ENCODE measurements at regions not wholly inside any gene's neighbourhood (a gene's known extent, or its start where the extent isn't known, plus 50 kb on each side); places are given as distances from the start of the nearest gene placed in this dataset.

- peaks cover 2% of the 10 kb centered on the region for H3K4me1 Mint-ChIP-seq (ENCODE audit: low read depth)
- no peak for ATAC-seq (replicated peaks in 1 of 2)
- H3K4me3 Mint-ChIP-seq, result no peak overlapping the region
- DNase-seq, result no peak
- no peak overlapping the region for H3K27ac Mint-ChIP-seq
- no peaks in the 10 kb centered on the region for H3K9me3 Mint-ChIP-seq
- H3K36me3 Mint-ChIP-seq (ENCODE audit: insufficient read depth in 2 of 2), result no peaks in the 10 kb centered on the region
- H3K27me3 Mint-ChIP-seq (ENCODE audit: low read depth), result peaks cover 6% of the 10 kb centered on the region
Measured at GRCh38 chr17:37839196-37839978, 84.8 kb upstream of the TBC1D3K start.

GRCh38 chr17:37838276-37838675, 85.9 kb upstream of the TBC1D3K start:
- Mint-ChIP-seq H3K4me1 (ENCODE audit: low read depth) (peaks cover 12% of the 10 kb centered on the region), H3K27me3 (ENCODE audit: low read depth) (peaks cover 6% of the 10 kb centered on the region), H3K27ac (no peak overlapping the region), H3K36me3 (ENCODE audit: insufficient read depth in 2 of 2) (no peaks in the 10 kb centered on the region), H3K4me3 (no peak overlapping the region), H3K9me3 (no peaks in the 10 kb centered on the region)
- no peak for DNase-seq
- no peak for ATAC-seq (replicated peaks in 1 of 2)

- ATAC-seq (replicated peaks in 1 of 2) (no peak), DNase-seq (no peak)
- Mint-ChIP-seq H3K9me3 (no peaks in the 10 kb centered on the region), H3K4me3 (no peak overlapping the region), H3K36me3 (ENCODE audit: insufficient read depth in 2 of 2) (no peaks in the 10 kb centered on the region), H3K4me1 (ENCODE audit: low read depth) (peaks cover 20% of the 10 kb centered on the region), H3K27ac (no peak overlapping the region), H3K27me3 (ENCODE audit: low read depth) (peaks cover 12% of the 10 kb centered on the region)
Measured at GRCh38 chr17:37836593-37836992, 87.6 kb upstream of the TBC1D3K start.

DNA sequence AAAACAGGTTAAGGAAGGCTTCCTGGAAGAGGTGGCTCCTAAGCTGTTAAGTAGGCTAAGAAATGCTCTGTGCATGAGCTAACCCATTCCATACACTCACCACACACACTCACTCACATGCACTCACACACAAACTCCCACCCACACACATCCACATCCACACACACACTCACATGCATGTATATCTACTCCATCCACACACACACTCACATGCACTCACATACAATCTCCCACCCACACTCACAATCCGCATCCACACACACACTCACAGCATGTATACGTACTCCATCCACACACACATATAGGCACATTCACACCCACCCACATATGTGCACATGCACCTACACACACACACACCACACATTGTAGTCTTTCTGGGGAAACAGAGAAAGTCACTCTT, 89.3 kb upstream of the HNF1B start:
- DNase-seq (no peak), ATAC-seq (replicated peaks in 1 of 2) (no peak)
- Mint-ChIP-seq H3K4me1 (ENCODE audit: low read depth) (peaks cover 20% of the 10 kb centered on the region), H3K27me3 (ENCODE audit: low read depth) (peaks cover 17% of the 10 kb centered on the region), H3K9me3 (no peaks in the 10 kb centered on the region), H3K36me3 (ENCODE audit: insufficient read depth in 2 of 2) (no peaks in the 10 kb centered on the region), H3K27ac (no peak overlapping the region), H3K4me3 (no peak overlapping the region)

GRCh38 chr17:37833237-37833859, 88.5 kb upstream of the HNF1B start:
- peak; percentile 30 to 38 for DNase-seq
- peak; percentile 66 to 74 for ATAC-seq (replicated peaks in 1 of 2)
- Mint-ChIP-seq H3K9me3 (no peaks in the 10 kb centered on the region), H3K36me3 (ENCODE audit: insufficient read depth in 2 of 2) (no peaks in the 10 kb centered on the region), H3K27ac (no peak overlapping the region), H3K4me1 (ENCODE audit: low read depth) (peaks cover 27% of the 10 kb centered on the region), H3K4me3 (peak overlapping the region in 1 of 2 donors; percentile 38), H3K27me3 (ENCODE audit: low read depth) (peaks cover 18% of the 10 kb centered on the region)

DNA sequence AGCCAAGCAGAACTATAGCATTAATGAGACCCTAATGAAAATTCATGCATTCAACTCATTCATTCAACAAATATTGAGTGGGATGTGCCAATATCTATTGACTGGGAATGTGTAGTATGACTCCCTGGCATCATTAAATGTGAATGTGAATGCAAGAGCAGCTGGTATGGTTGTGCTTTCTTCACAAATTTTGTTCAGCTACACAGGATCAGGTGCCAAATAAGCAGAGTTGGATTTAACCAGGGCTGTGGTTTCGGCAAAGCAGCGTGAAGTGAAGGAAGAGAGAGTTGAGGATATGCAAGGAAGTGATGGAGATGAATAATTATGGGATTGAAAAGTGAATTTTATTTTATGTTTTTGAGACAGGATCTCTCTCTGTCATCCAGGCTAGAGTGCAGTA, 87.1 kb upstream of the HNF1B start:
- no peak overlapping the region for H3K4me3 Mint-ChIP-seq
- no peaks in the 10 kb centered on the region for H3K36me3 Mint-ChIP-seq (ENCODE audit: insufficient read depth in 2 of 2)
- H3K4me1 Mint-ChIP-seq (ENCODE audit: low read depth), result peaks cover 33% of the 10 kb centered on the region
- ATAC-seq (replicated peaks in 1 of 2) (no peak), DNase-seq (no peak)
- H3K27me3 Mint-ChIP-seq (ENCODE audit: low read depth), result peaks cover 18% of the 10 kb centered on the region
- H3K9me3 Mint-ChIP-seq, result no peaks in the 10 kb centered on the region
- no peak overlapping the region for H3K27ac Mint-ChIP-seq

GRCh38 chr17:37831492-37831891, 86.6 kb upstream of the HNF1B start:
- H3K27me3 Mint-ChIP-seq (ENCODE audit: low read depth), result peaks cover 18% of the 10 kb centered on the region
- no peaks in the 10 kb centered on the region for H3K9me3 Mint-ChIP-seq
- no peak overlapping the region for H3K4me3 Mint-ChIP-seq
- H3K4me1 Mint-ChIP-seq (ENCODE audit: low read depth), result peaks cover 33% of the 10 kb centered on the region
- ATAC-seq (replicated peaks in 1 of 2), result no peak
- no peak overlapping the region for H3K27ac Mint-ChIP-seq
- no peaks in the 10 kb centered on the region for H3K36me3 Mint-ChIP-seq (ENCODE audit: insufficient read depth in 2 of 2)
- no peak for DNase-seq

GRCh38 chr17:37830151-37830993, 85.5 kb upstream of the HNF1B start:
- Mint-ChIP-seq H3K4me3 (no peak overlapping the region), H3K27ac (no peak overlapping the region), H3K27me3 (ENCODE audit: low read depth) (peaks cover 18% of the 10 kb centered on the region), H3K36me3 (ENCODE audit: insufficient read depth in 2 of 2) (no peaks in the 10 kb centered on the region), H3K4me1 (ENCODE audit: low read depth) (peaks cover 33% of the 10 kb centered on the region), H3K9me3 (no peaks in the 10 kb centered on the region)
- ATAC-seq (replicated peaks in 1 of 2) (no peak), DNase-seq (no peak)

DNA sequence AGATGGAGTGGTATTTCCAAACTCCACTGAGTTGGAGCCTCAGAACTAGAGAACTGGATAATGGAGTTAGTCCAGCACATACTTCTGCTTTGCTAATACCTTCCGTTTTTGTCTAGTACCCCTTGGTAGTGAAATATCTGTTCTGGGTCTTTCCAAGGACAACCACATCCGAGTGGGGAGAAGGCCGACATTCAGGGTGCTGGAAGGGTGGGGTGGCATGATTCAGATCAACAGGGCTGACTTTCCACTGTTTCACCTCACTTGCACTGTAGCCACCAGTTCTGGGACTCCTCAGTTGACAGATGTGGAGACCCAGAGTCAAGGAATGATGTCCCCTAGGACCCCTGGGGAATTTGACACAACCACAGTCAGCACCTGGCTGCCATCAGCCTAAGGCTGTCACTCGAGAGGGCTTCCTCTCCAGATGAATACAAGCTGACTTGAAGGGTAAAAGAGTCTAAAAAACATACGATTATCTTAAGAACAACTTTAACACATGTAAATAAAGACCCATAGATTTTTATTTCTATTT, 84.8 kb upstream of the HNF1B start:
- Mint-ChIP-seq H3K36me3 (ENCODE audit: insufficient read depth in 2 of 2) (no peaks in the 10 kb centered on the region), H3K9me3 (no peaks in the 10 kb centered on the region), H3K27ac (no peak overlapping the region), H3K4me1 (ENCODE audit: low read depth) (peaks cover 33% of the 10 kb centered on the region), H3K4me3 (no peak overlapping the region), H3K27me3 (ENCODE audit: low read depth) (peaks cover 25% of the 10 kb centered on the region)
- DNase-seq (no peak), ATAC-seq (replicated peaks in 1 of 2) (no peak)

DNA sequence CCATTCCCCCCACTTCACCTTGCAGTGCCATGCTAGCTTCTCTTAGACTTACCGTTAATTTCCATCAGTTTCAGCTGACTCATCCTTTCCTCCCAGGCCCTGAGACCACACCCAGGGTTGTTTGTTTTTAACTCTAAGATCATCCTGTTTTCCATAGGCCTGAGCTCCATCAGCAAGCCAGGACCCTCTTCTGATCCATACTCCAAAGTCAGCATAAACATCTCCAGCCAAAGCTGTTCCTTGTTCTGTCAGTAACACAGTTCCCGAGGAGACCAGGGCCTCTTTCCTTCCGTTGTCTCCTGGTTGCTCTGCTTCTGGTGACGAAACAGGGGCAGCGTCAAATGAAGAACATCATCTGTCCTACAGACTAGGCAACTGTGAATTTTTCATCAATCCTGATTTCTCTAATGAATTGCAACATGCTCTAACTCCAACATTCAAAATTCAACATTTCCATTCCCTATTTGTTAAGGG, 83.8 kb upstream of the HNF1B start:
- DNase-seq (no peak), ATAC-seq (replicated peaks in 1 of 2) (no peak)
- H3K4me1 Mint-ChIP-seq (ENCODE audit: low read depth), result peaks cover 24% of the 10 kb centered on the region
- H3K27me3 Mint-ChIP-seq (ENCODE audit: low read depth), result peaks cover 31% of the 10 kb centered on the region
- H3K36me3 Mint-ChIP-seq (ENCODE audit: insufficient read depth in 2 of 2), result no peaks in the 10 kb centered on the region
- H3K27ac Mint-ChIP-seq, result no peak overlapping the region
- no peak overlapping the region for H3K4me3 Mint-ChIP-seq
- H3K9me3 Mint-ChIP-seq, result no peaks in the 10 kb centered on the region

GRCh38 chr17:37827905-37828650, 83.2 kb upstream of the HNF1B start:
- no peaks in the 10 kb centered on the region for H3K9me3 Mint-ChIP-seq
- no peak for ATAC-seq (replicated peaks in 1 of 2)
- no peaks in the 10 kb centered on the region for H3K36me3 Mint-ChIP-seq (ENCODE audit: insufficient read depth in 2 of 2)
- H3K27me3 Mint-ChIP-seq (ENCODE audit: low read depth), result peaks cover 31% of the 10 kb centered on the region
- H3K4me3 Mint-ChIP-seq, result no peak overlapping the region
- H3K27ac Mint-ChIP-seq, result no peak overlapping the region
- no peak for DNase-seq
- H3K4me1 Mint-ChIP-seq (ENCODE audit: low read depth), result peaks cover 19% of the 10 kb centered on the region

DNA sequence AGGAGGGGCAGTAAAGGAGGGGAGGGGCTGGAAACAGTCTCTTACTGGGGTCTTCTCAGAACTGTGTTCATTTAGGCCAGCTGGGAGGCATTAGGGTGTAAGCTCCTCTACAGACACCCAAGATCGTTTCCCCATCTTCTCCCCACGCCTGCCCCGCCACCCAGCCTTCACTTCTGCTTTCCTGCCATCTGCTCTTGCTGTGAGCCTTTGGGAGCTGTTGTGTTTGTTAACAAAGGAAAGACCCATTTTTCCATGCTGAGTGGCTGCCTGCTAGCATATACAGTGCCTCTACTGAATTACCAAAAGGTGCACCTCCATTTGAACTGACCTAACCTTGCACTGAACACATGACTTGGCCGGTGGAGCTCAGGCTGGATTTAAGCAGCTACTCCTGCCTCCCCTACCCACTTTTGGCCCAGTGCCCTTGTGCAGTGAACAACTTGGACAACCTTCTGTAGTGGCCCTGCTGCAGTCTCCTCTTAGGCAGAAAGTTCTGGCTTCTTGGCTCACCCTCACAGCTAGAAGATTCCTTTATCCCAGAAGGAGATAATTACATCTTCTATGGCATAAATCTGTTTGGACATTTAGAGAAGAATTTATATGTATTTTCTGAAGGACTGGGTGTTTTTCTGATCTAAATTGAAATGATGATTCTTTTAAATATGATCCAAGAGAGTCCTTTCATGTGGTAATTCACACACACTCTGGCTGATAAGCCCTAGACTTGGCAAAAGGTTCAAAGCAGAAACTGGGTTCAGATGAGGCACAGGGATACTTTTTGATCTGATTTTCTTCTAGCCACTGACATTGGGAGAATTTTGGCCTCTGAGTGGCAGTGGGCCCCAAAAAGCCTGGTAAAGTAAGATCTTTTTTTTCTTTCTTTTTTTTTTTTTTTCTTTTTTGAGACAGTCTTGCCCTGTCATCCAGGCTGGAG, 81.9 kb upstream of the HNF1B start:
- no peaks in the 10 kb centered on the region for H3K9me3 Mint-ChIP-seq
- no peaks in the 10 kb centered on the region for H3K36me3 Mint-ChIP-seq (ENCODE audit: insufficient read depth in 2 of 2)
- H3K4me1 Mint-ChIP-seq (ENCODE audit: low read depth), result peaks cover 13% of the 10 kb centered on the region
- H3K4me3 Mint-ChIP-seq, result no peak overlapping the region
- DNase-seq, result no peak
- ATAC-seq (replicated peaks in 1 of 2), result no peak
- no peak overlapping the region for H3K27ac Mint-ChIP-seq
- H3K27me3 Mint-ChIP-seq (ENCODE audit: low read depth), result peaks cover 26% of the 10 kb centered on the region
